ENCODE measurements at regions not wholly inside any gene's neighbourhood (a gene's known extent, or its start where the extent isn't known, plus 50 kb on each side); places are given as distances from the start of the nearest gene placed in this dataset.
"Not testable (repeated sequence)": the region's sequence is repeated elsewhere in the genome, so short reads cannot be mapped to it uniquely, and the experiment has no call there.

DNA sequence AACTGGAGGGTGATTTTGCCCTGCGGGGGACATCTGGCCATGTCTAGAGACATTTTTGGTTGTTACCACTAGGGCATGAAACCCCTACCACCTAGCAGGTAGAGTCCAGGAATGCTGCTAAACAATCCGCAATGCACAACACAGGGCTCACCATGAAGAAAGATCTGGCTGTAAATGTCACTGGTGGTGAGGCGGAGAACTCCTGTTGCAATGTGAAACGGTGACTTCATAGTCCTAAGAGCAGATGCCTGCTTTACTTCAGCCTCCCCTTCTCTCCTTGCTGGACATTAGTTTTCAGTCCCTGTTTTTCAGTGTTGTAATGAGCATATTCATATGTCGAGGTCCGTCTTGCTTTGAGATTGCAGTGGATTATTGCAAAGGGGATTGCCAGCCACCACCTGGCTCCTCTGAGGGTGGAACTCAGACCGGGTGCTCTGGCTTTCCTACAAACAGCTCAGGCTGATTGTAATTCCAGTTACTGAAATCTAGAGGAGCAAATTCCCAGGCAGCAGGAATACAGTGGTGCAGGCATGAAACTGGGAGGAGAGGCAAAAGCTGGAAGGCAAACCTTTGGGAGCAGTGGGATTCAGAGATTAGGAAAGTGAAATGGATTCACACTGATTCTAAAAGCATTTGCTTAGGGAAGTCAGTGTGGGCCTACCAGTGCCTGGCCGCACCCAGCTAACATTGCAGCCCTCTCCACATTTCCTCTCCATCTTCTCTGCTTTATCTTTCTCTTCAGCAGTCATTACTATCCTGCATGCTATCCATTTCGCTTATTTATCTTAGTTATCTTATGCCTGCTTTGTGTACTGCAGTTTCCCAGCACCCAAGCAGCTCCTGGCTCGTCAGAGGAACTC lies 76.1 kb upstream of the PCDH8 start:
- no peak overlapping the region for H3K27ac ChIP-seq
- TF ChIP-seq, protein P1, sequence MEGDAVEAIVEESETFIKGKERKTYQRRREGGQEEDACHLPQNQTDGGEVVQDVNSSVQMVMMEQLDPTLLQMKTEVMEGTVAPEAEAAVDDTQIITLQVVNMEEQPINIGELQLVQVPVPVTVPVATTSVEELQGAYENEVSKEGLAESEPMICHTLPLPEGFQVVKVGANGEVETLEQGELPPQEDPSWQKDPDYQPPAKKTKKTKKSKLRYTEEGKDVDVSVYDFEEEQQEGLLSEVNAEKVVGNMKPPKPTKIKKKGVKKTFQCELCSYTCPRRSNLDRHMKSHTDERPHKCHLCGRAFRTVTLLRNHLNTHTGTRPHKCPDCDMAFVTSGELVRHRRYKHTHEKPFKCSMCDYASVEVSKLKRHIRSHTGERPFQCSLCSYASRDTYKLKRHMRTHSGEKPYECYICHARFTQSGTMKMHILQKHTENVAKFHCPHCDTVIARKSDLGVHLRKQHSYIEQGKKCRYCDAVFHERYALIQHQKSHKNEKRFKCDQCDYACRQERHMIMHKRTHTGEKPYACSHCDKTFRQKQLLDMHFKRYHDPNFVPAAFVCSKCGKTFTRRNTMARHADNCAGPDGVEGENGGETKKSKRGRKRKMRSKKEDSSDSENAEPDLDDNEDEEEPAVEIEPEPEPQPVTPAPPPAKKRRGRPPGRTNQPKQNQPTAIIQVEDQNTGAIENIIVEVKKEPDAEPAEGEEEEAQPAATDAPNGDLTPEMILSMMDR (IDR thresholded peaks at IDR 0.05), result no peak
- no peak for TF ChIP-seq ZFX (IDR thresholded peaks at IDR 0.05; ENCODE audit: borderline replicate concordance)

DNA sequence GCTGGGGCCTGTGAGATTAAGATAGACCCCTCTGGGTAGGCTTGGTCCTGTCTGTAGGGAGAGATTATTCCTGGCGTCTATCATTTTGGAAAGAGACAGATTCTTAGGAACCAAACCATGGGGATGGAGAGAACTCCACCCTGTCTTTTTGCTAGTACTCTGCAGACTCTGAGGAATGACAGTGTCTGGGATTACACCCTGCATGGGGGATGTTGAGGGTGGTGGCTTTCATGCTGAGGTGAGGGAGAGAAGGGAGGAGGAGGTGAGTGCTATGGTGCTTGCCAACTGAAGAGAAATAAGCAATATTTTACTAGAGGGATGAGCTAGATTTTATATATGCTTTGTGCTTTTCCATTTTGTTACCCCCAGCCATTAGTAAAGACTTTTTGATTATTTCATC lies 74.5 kb upstream of the PCDH8 start:
- H3K27ac ChIP-seq, result no peak overlapping the region
- TF ChIP-seq, protein P1 (IDR thresholded peaks at IDR 0.05), result no peak
- TF ChIP-seq ZFX (IDR thresholded peaks at IDR 0.05; ENCODE audit: borderline replicate concordance), result no peak

DNA sequence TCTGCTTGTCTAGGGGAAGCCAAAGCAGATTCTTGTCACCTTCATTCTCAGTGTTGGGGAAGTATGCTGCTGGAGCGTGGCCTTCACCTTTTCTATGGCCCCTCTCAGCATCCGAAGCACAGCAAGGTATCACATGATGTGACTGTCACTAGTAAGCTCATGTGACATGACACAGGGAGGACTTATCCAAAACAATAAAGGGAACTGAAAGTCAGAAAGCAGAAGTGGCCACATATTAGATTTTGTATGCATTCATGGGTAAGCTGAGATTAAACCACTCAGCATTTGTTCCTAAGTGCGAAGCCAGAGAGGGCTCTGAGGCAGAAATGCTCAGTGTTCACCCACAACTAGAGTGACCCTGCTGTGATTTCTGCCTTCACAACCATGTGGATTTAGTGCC lies 72.8 kb upstream of the PCDH8 start:
- H3K27ac ChIP-seq, result no peak overlapping the region
- TF ChIP-seq, protein P1 (IDR thresholded peaks at IDR 0.05), result no peak
- TF ChIP-seq ZFX (IDR thresholded peaks at IDR 0.05; ENCODE audit: borderline replicate concordance), result no peak

DNA sequence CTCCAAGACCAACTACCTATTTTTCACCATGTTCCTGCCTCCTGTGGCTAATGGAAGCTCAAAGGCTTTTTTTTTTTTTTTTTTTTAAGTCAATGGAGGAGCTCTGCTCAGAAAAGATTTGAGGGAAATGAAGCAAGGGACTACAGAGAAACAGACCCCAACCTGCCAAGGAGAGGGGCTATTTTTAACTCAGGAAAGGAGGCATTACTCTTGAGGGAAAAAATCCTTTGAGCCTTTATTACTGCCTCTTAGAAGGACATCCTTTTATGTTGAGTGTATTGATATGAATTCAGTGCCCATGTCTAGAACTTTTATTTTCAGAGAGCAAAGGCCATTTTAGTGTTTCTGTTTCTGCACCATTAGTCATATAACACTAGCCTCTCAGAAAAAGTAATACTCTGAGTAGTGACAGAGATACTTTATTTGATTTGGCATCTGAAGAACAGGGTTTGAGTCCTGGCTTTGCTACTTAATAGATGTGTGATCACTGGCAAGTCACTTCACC lies 68.1 kb upstream of the PCDH8 start:
- TF ChIP-seq, protein P1 (IDR thresholded peaks at IDR 0.05), result no peak
- no peak for TF ChIP-seq ZFX (IDR thresholded peaks at IDR 0.05; ENCODE audit: borderline replicate concordance)
- H3K27ac ChIP-seq, result no peak overlapping the region

DNA sequence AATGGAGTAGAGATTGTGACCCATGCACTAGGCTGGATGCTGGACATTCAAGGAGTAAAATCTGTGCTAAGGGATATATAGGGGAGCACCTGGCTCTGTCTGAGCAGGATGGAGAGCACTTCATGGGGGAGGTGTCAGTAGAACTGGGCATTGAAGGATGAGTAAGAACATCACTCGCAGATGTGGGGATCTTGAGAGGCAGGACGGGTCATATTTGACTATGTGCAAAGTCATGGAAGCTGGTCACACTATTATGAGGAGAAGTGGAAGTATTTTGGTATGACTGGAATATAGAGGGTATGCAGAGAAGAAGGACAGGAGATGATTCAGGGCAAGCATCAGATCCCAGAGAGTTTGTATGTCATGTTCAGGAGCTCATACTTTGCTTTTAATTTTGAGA lies 62.9 kb upstream of the PCDH8 start:
- no peak overlapping the region for H3K27ac ChIP-seq
- no peak for TF ChIP-seq ZFX (IDR thresholded peaks at IDR 0.05; ENCODE audit: borderline replicate concordance)
- TF ChIP-seq, protein P1 (IDR thresholded peaks at IDR 0.05), result no peak

DNA sequence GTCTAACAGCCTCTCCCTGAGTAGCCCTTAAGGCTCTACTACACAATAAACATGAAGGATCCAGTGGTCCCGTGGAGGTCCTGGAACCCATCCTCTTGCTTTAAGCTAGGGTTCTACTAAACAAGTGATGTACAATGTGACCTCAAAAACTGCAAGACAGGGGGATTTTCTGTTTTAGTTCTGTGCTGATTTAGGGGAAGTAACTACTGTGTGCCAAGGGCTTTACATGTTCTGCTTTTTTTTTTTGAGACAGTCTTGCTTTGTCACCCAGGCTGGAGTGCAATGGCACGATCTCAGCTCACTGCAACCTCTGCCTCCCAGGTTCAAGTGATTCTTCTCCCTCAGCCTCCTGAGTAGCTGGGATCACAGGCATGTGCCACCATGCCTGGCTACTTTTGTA lies 61.9 kb upstream of the PCDH8 start:
- not testable (repeated sequence) for H3K27ac ChIP-seq

DNA sequence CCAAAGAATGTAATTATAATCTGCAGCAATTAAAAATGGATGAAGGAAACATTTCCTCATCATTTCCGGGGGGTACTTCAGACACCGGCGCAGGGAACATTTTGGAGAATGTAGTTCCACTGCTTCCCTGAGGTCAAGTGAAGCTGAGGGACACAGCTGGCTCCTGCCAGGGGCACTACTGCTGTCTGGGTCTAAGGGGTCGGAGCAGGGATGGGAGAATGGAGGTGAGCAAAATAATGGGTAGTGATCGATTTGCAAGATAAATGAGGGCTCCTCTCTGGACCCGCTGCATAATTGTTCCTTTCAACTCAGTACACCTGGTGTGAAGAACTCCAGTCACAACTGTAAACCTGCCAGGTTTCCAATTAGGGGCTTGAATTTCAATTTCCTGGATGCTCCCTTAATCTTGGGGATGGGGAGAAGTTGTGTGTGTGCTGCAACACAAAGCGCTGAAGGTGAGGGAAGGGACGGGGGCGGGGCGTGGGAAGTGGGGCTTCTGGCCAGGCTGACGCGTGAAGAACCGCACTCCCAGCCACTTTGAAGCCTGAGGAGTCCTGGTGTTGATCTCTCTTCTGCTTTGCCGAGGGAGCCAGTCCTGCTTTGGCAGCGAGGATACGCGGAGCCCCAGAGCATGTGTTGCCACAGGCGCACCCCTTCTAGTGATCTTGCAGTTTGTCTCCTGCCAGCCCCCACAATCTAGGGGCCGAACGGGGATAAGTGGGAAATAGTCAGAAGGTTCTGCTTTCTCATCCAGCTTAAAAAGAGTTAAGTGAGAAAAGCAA lies 57.9 kb upstream of the PCDH8 start:
- TF ChIP-seq, protein P1 (IDR thresholded peaks at IDR 0.05), result no peak
- no peak for TF ChIP-seq ZFX (IDR thresholded peaks at IDR 0.05; ENCODE audit: borderline replicate concordance)
- no peak overlapping the region for H3K27ac ChIP-seq

All from 22Rv1 (cell line).